C4-2B (cell line): ENCODE measurements at regions not wholly inside any gene's neighbourhood (a gene's known extent, or its start where the extent isn't known, plus 50 kb on each side); places are given as distances from the start of the nearest gene placed in this dataset.

ENCODE experiments used
- ZFX ChIP-seq: fragments of 450-650 bp; IDR thresholded peaks from 2 replicates; pipeline ENCODE4 v1.6.1; 2017
- TF ChIP-seq, protein P1 (sequence below): fragments of 450-650 bp; conservative IDR thresholded peaks from 2 replicates; pipeline ENCODE4 v1.5.1; 2017; ENCODE audit warnings: mild to moderate bottlenecking

DNA sequence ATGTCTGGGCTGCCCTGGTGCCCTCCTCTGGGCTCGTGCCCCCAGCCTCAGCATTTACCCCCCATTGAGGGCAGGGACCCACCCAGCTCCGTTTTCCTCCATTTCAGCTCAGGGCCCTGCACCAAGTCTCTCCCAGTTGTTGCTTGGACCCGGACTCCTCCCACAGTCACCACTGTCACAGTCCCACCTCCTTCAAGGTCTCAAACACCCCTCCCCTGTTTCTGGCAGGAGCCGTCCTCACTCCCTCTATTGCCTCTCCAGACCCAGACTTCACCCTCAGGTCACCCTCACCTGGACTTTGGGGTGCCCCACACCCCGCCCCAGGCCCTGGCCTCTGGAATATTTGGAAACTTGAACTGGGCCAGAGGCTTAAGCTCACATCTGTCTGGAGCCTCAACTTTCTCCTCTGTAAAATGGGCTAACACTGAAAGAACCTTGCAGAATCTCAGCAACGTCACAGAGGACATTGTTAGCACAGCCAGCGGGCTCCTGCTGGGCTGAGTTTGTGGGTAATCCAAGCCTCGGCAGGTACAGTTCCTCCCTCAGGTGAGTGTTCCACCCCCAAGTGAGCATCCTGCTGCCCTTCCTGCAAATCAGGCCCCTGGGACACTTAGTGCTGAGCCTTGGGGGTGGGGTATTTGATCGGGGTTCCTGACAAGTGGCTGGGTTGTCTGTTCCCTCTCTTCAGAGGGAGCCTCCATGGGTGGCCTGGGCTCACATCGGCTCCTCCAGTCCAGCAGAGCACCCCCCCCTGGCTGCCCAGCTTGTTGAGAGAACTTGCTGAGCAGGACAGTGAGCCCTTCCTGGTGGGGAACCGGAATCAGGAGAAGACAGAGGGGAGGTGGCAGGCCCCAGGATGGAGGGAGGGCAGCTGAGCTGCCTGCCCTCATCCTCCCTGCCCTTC is 130.1 kb downstream of the C9orf50 start:
- TF ChIP-seq, protein P1, sequence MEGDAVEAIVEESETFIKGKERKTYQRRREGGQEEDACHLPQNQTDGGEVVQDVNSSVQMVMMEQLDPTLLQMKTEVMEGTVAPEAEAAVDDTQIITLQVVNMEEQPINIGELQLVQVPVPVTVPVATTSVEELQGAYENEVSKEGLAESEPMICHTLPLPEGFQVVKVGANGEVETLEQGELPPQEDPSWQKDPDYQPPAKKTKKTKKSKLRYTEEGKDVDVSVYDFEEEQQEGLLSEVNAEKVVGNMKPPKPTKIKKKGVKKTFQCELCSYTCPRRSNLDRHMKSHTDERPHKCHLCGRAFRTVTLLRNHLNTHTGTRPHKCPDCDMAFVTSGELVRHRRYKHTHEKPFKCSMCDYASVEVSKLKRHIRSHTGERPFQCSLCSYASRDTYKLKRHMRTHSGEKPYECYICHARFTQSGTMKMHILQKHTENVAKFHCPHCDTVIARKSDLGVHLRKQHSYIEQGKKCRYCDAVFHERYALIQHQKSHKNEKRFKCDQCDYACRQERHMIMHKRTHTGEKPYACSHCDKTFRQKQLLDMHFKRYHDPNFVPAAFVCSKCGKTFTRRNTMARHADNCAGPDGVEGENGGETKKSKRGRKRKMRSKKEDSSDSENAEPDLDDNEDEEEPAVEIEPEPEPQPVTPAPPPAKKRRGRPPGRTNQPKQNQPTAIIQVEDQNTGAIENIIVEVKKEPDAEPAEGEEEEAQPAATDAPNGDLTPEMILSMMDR, result no peak
- TF ChIP-seq ZFX, result no peak
